Gastroesophageal sphincter (tissue), 4 donors: ENCODE measurements at regions not wholly inside any gene's neighbourhood (a gene's known extent, or its start where the extent isn't known, plus 50 kb on each side); places are given as distances from the start of the nearest gene placed in this dataset.
"Not testable (repeated sequence)": the region's sequence is repeated elsewhere in the genome, so short reads cannot be mapped to it uniquely, and the experiment has no call there.

ENCODE experiments used
- ATAC-seq: fragments of 150-250 bp; one replicate; pipeline ENCODE4 v1.9.1; 2016; ENCODE audit warnings: mild to moderate bottlenecking, moderate library complexity
- H3K27ac ChIP-seq, 4 donors: fragments of 200-600 bp; sonication (generic) in 3 of 4; 1 replicate in 3 of 4; 2 replicates in 1 of 4; pipeline ENCODE4 v1.5.1; 2016 to 2019
- H3K27me3 ChIP-seq: fragments of 200-600 bp; sonication (generic); one replicate; pipeline ENCODE4 v1.5.1; 2019
- H3K36me3 ChIP-seq, 2 donors: fragments of 200-600 bp; sonication (generic); one replicate each; pipeline ENCODE4 v1.5.1; 2019; ENCODE audit warnings: control low read depth in 1 of 2
- H3K4me1 ChIP-seq, 3 donors: fragments of 200-600 bp; sonication (generic); 1 replicate in 2 of 3; 2 replicates in 1 of 3; pipeline ENCODE4 v1.5.1; 2016 to 2019; ENCODE audit warnings: control low read depth in 2 of 3
- H3K4me3 ChIP-seq, 2 donors: fragments of 200-600 bp; sonication (generic); one replicate each; pipeline ENCODE4 v1.5.1; 2019; ENCODE audit warnings: mild to moderate bottlenecking in 1 of 2, moderate library complexity in 1 of 2
- H3K9me3 ChIP-seq, 3 donors: fragments of 200-600 bp; sonication (generic); one replicate each; pipeline ENCODE4 v1.5.1; 2017 to 2019; ENCODE audit warnings: control low read depth in 2 of 3
- CTCF ChIP-seq, 4 experiments: fragments of 200-600 bp in 2 of 4; fragments of 450-650 bp in 2 of 4; sonication (generic) in 1 of 4; IDR thresholded peaks; one replicate each; pipeline ENCODE4 v1.5.1; 2017 to 2019; ENCODE audit warnings: antibody characterized with exemption in 4 of 4, mild to moderate bottlenecking in 2 of 4, moderate library complexity in 2 of 4
- EP300 ChIP-seq: sonication (generic); formaldehyde crosslinking; IDR thresholded peaks from one replicate; pipeline ENCODE4 v1.6.1; 2017; ENCODE audit warnings: antibody characterized with exemption, mild to moderate bottlenecking
- POLR2A ChIP-seq, 2 donors: fragments of 450-650 bp; IDR thresholded peaks; one replicate each; pipeline ENCODE4 v1.6.1; 2017; ENCODE audit warnings: antibody characterized with exemption in 2 of 2, mild to moderate bottlenecking in 2 of 2, moderate library complexity in 1 of 2
- POLR2AphosphoS5 ChIP-seq: sonication (generic); formaldehyde crosslinking; IDR thresholded peaks from one replicate; pipeline ENCODE4 v1.6.1; 2017; ENCODE audit warnings: antibody characterized with exemption
- WGBS, 2 donors: methylation state at CpG; one replicate each; pipeline ENCODE4 v1.1.5; 2018; ENCODE audit warnings: low coverage in 1 of 2; 5-methylcytosine and 5-hydroxymethylcytosine counted together

- no CpG with 5 or more reads among the region's 15 CpGs for WGBS, 2 donors
- H3K27me3 ChIP-seq: not testable (repeated sequence)
Observed at GRCh38 chr3:10109-10996, 186.2 kb upstream of the CHL1 start.

DNA sequence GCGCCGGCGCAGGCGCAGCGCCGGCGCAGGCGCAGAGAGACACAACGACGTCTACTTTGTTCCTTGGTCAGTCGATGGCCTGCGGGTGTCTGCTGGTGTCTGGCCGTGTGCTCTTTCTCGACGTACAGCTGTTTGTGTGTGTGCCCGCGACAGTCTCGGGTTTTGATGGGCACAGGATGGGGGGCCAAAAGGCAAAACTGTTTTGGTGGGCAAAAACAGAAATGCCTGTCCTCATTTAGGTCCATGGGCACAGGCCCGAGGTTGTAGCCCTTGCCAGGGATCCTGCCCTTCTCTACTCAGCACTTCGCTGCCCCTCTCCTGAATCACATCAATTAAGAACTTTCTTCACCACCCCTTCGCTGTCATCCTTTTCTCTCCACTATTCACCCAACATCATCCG lies 184.8 kb upstream of the CHL1 start:
- Histone ChIP-seq H3K4me1 (no peaks in the 10 kb centered on the region), H3K9me3 (no peaks in the 10 kb centered on the region), H3K27me3 (no peaks in the 10 kb centered on the region), H3K36me3 (no peaks in the 10 kb centered on the region), H3K27ac (no peak overlapping the region), H3K4me3 (no peak overlapping the region)
- no peak for ATAC-seq
- WGBS, 2 donors: 50% methylated on average over 2 of the region's 22 CpGs; no CpG with 5 or more reads in 1 of the 2 donors
- TF ChIP-seq CTCF (IDR thresholded peaks at IDR 0.05): no peak
- no peak for TF ChIP-seq POLR2AphosphoS5
- TF ChIP-seq POLR2A (IDR thresholded peaks at IDR 0.05): no peak
- no peak for TF ChIP-seq EP300

More at GRCh38 chr3:10109-10996, 186.2 kb upstream of the CHL1 start:
- H3K36me3 ChIP-seq, H3K4me3 ChIP-seq, H3K27ac ChIP-seq, H3K9me3 ChIP-seq, H3K4me1 ChIP-seq, ATAC-seq: not testable (repeated sequence)

- TF ChIP-seq POLR2AphosphoS5 (no peak), EP300 (no peak), CTCF (IDR thresholded peaks at IDR 0.05) (no peak), POLR2A (IDR thresholded peaks at IDR 0.05) (no peak)
- H3K27me3 ChIP-seq: no peaks in the 10 kb centered on the region
- H3K4me1 ChIP-seq: no peaks in the 10 kb centered on the region
- H3K27ac ChIP-seq: no peak overlapping the region
- WGBS, 2 donors: 67 to 68% methylated on average over 1 to 2 of the region's 3 CpGs
- no peaks in the 10 kb centered on the region for H3K9me3 ChIP-seq
- no peak overlapping the region for H3K4me3 ChIP-seq
- ATAC-seq: no peak
- no peaks in the 10 kb centered on the region for H3K36me3 ChIP-seq
Observed at GRCh38 chr3:14652-15051, 181.9 kb upstream of the CHL1 start.

DNA sequence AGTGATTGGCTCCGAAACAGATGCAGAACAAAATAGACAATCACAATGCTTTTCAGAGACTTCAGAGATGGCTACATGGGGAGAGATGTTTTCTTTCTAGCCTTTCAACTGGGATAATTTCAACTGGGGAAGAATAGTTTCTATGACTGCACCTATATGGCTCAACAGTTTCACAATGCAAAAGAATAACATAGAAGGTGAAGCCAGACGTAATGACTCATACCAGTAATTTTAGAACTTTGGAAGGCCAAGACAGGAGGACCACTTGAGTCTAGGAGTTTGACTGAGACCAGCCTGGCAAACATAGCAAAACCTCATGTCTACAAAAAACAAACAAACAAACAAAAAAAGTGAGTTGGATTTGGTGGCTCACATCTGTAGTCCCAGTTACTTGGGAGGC lies 180.2 kb upstream of the CHL1 start:
- H3K36me3 ChIP-seq: no peaks in the 10 kb centered on the region
- no peak overlapping the region for H3K27ac ChIP-seq
- H3K4me1 ChIP-seq: no peaks in the 10 kb centered on the region
- 58 to 78% methylated on average over 1 to 2 of the region's 2 CpGs for WGBS, 2 donors
- ATAC-seq: no peak
- TF ChIP-seq POLR2AphosphoS5 (no peak), EP300 (no peak), POLR2A (IDR thresholded peaks at IDR 0.05) (no peak), CTCF (IDR thresholded peaks at IDR 0.05) (no peak)
- H3K9me3 ChIP-seq: no peaks in the 10 kb centered on the region
- no peaks in the 10 kb centered on the region for H3K27me3 ChIP-seq
- H3K4me3 ChIP-seq: no peak overlapping the region

- Histone ChIP-seq H3K27ac (no peak overlapping the region), H3K4me1 (no peaks in the 10 kb centered on the region), H3K9me3 (no peaks in the 10 kb centered on the region), H3K4me3 (no peak overlapping the region), H3K36me3 (no peaks in the 10 kb centered on the region), H3K27me3 (peaks cover under 1% of the 10 kb centered on the region)
- ATAC-seq: no peak
- TF ChIP-seq POLR2AphosphoS5 (no peak), CTCF (IDR thresholded peaks at IDR 0.05) (no peak), EP300 (no peak), POLR2A (IDR thresholded peaks at IDR 0.05) (no peak)
Observed at GRCh38 chr3:20421-20820, 176.1 kb upstream of the CHL1 start.
